LoVo (cell line): ENCODE measurements at regions not wholly inside any gene's neighbourhood (a gene's known extent, or its start where the extent isn't known, plus 50 kb on each side); places are given as distances from the start of the nearest gene placed in this dataset.

ENCODE experiments used
- DNase-seq: peaks from one replicate; pipeline ENCODE4 v3.0.0-alpha.2; 2016; ENCODE audit warnings: low spot score

GRCh38 chr3:137204409-137204808, 246.6 kb downstream of the IL20RB start:
- no peak for DNase-seq

- no peak for DNase-seq
These were observed 247.7 kb downstream of the IL20RB start for GRCh38 chr3:137205394-137206045.

GRCh38 chr3:137207616-137208015, 249.8 kb downstream of the IL20RB start:
- DNase-seq, result no peak

DNA sequence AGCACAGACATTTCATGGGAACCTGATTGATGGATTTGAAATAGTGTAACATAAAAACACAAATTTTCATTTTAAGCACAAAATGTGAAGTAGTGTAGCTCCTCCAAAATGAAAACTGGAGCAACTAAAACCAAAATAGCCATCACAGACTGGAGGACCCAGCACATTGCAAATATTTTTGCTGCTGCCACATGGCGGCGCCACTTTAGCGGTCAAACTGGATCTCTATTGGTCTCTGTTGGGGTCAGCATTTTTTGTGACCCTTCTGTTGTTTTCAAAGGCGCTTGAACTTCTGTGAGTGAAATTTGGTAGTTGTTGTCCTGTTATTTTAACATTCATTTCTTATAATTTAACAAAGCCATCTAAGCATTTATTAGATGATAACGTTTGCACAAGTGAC, 259.9 kb downstream of the IL20RB start:
- DNase-seq, result no peak

GRCh38 chr3:137219801-137220445, 262.1 kb downstream of the IL20RB start:
- no peak for DNase-seq

DNA sequence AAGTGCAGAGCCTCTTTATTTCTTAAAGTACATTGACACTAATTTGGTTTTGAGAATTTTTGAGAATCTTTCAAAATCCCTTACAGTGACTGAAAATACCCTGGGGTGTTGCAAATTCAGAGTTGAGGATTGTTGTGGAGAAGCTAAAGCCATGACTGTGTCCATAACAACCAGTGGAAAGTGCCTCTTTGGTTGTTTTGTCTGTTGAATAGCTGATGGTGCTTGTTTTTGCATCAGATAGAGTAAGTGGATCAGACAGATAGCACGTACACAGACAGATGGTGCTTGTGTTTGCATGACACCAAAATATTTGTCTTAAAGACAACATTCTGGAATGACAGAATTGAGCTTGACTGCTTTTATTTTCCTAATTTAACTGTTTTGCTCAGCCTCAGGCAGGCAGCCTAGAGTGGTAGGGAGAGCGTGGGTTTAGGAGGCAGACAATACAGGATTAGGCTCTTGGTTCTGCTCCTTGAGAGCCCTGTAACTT, 265.0 kb downstream of the IL20RB start:
- no peak for DNase-seq

- no peak for DNase-seq
These were observed 266.7 kb downstream of the IL20RB start for GRCh38 chr3:137224464-137224863.

DNA sequence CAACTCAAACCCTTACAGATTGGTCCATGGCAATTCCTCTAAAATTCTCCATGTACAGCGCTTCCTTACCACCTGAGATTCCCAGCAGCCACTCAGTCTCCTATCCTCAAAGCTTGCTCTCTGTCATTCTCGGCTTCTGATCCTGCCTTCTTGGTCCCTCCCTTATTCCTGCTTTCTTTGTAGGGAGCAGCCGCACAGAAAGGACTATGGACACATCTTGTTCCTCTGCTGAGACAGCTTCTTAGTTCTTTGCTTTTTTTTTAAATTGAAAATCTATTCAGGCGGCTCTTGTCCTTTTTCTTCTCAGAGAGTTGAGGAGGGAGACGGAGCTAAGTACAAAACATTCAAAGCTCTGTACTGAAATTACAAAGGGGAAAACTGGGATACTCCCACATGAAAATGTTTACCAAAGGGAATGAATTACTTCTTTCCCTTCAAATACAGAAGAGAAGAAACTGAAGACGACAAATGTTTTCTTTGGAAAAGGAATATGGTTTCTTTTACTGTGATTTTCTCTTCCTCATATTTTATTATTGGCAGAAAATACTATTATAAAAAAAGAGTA, 285.1 kb downstream of the IL20RB start:
- DNase-seq, result no peak

DNA sequence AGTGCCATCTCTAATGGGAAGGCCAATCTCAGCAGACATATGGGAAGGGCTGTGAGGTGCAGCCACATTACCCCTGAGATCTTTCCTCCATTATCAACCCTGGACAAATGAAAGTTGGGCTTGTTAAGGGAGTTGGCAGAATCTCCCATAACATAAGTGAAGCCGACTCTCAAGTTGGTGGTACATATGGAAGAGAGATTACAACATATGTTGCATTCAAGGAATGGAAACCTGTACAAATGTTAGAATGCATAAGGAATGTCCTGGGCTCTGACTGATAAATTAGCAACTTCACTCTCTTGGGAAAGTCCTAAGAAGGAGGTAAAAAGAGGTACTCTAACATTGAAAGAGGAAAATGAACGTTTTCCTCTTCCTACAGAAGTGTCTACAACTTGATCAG, 288.7 kb downstream of the IL20RB start:
- DNase-seq, result no peak

GRCh38 chr3:137249311-137249940, 291.6 kb downstream of the IL20RB start:
- DNase-seq, result no peak

DNA sequence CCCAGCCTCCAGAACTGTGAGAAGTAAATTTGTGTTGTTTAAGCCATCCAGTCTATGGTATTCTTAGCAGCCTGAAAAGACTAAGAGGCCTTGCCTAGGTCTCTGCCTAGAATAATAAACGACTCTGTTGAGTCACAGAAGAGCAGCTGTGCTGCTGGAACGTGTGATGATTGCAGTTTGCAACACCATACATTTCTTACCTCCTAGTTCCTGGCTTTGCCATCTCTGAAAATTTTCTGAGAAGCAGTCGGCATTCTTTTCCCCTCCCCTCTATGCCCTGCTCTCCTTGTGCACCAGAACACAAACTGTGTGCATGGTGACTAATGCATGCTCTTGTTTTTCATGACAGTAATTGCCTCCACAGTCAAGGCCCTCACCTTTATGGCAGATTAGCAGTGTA, 301.3 kb downstream of the IL20RB start:
- no peak for DNase-seq

DNA sequence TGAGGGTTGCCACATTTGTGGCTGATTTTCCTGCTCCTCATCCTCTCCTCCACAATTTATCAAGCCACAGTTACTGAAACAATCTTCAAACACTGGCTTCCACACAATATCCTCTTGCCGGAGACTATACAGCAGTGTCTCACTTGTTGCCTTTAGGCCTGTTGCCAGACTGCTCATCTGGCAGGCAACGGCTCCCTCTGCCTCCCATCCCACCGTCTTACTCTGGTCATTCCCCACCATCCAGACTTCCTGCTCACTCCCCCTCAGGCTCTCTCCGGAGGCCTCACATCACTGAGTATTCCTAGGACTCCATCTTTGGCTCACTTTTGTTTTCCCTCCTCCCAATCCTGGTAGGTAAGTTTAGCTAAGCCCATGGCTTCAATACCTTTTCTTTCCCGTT, 301.9 kb downstream of the IL20RB start:
- DNase-seq, result no peak

DNA sequence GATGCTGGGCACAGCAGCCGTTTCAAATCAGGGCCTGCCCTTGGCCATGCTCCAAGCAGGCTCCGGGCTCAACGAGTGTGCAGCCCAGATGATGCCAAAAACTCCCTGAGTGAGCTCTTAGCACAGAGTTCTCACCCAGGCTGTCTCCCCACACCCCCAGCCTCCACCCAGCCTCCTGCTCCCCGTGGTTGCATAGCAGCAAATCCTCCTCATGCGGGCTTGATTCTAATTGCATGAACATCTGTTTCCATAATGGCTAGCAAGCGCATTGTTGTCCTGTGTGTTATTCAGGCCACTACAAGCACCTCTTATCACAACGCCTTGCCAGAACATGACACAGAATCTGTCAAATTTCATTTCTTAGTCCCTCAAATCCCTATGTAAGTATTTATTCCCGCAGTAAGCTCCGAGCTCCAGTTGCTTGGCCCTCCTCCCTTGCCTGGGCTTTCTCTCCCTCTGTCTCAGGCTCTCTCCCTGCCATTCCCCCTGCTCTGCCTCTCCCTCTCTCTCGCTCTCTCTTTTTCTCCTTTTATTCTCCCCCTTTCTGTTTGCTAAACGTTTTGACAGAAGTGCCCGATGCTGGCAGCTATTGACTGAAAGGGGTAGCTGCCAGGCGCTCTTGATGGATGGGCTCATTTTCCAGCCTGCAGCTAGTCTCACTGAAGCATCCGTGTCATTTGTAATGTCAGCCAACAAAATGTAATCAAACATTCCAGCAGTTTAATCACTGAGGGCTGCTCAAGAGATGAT, 306.5 kb downstream of the IL20RB start:
- no peak for DNase-seq

GRCh38 chr3:137264843-137265330, 307.1 kb downstream of the IL20RB start:
- no peak for DNase-seq

DNA sequence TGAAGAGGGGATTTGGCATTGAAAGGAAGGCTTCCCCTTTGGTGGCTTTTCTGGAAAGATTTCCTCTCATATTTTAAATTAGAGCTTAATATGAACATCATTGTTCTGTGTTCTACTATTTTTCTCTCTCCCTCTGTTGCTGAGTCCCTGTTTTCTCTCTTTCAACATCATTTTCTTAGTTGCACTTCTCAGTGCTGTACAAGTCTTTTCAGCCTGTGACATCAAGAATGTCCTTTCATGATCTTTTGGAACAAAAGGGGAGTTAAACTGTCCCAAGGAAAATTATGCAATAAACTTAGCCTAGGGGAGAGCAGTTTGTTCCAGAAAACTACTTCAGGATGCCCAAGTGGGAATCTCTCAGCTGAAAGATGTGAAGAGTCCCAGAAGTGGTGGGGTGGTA, 325.1 kb downstream of the IL20RB start:
- no peak for DNase-seq

DNA sequence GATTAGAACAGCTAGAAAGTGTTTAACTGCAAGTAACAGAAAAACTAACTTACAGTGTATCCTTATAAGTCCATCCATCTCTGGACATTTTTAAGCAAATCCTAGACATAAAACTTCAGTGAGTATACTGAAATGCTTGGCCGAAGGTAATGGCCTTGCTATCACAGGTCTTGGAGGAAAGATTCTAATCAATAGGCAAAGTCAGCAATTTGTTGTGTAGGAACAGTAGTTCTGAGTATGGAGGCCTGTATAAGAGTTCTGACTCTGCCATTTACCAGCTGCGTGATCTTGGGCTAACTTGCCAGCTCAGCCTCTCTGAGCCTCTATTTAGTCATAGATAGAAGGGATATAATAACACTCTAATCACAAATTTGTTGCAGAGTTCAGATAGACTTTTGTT, 328.1 kb downstream of the IL20RB start:
- DNase-seq, result no peak

GRCh38 chr3:137293086-137293485, 335.3 kb downstream of the IL20RB start:
- no peak for DNase-seq

- DNase-seq, result no peak
These were observed 336.4 kb downstream of the IL20RB start for GRCh38 chr3:137294139-137294538.

- no peak for DNase-seq
These were observed 337.1 kb downstream of the IL20RB start for GRCh38 chr3:137294839-137295238.

DNA sequence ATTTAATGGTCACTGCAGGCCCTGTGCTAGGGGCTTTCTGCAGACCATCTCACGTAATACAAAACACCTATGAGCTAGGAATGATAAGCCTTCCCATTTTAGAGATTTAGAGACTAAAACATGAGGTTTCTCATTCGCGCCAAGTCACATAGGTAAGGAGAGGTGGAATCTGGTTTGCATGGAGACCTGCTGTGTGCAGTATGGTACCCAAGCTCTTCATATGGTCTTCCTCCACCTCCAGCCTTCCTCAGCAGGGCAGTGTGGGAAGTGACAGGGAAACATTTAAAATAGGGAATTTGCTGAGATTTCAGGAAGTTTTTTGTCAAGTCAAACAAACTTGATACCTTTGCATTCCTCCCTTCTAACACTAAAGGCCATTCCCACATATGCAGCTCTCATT, 337.6 kb downstream of the IL20RB start:
- DNase-seq, result no peak

GRCh38 chr3:137296116-137296515, 338.3 kb downstream of the IL20RB start:
- DNase-seq, result no peak

DNA sequence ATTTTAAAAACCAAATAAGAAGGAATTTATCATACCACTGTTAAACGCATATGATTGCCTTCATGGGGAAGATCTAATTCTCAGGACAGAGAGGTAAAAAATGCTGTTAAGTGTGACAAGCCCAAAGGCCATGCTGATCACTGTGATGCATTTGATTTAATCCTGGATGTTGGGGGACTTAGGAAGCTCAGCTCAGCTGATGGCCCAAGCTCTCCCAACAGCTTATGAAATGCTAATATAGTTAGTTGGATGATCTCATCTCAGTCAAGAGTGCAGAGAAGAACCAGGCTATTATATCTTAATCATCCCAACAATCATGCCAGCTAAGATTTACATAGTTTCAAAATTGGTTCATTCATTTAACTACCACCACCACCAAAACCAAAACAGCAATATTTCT, 340.0 kb downstream of the IL20RB start:
- no peak for DNase-seq
